ENCODE measurements at regions not wholly inside any gene's neighbourhood (a gene's known extent, or its start where the extent isn't known, plus 50 kb on each side); places are given as distances from the start of the nearest gene placed in this dataset.

GRCh38 chr9:13615660-13616490 is 336.4 kb upstream of the MPDZ start:
- TF ChIP-seq NFYA (IDR thresholded peaks at IDR 0.05; ENCODE audit: borderline replicate concordance, low read depth, low read length) (no peak), CTCF (IDR thresholded peaks at IDR 0.05 in 2 of 3, conservative IDR thresholded peaks at IDR 0.05 in 1 of 3; ENCODE audit: control insufficient read depth in 2 of 3, extremely low read depth in 1 of 3, insufficient read depth in 1 of 3, low read depth in 3 of 3, low read length in 3 of 3) (no peak), NFYB (IDR thresholded peaks at IDR 0.05; ENCODE audit: insufficient read depth, low read depth, low read length) (no peak), E2F4 (IDR thresholded peaks at IDR 0.05; ENCODE audit: low read depth, low read length) (no peak), POLR2AphosphoS5 (IDR thresholded peaks at IDR 0.05; ENCODE audit: low read length) (no peak), HDAC2 (IDR thresholded peaks at IDR 0.05) (no peak), ZZZ3 (IDR thresholded peaks at IDR 0.05; ENCODE audit: control insufficient read depth, insufficient read length, low read depth) (no peak), FOXM1 (IDR thresholded peaks at IDR 0.05; ENCODE audit: low read depth, low read length) (no peak), ZNF217 (IDR thresholded peaks at IDR 0.05) (no peak), IKZF1 (conservative IDR thresholded peaks at IDR 0.05) (no peak)
